Parathyroid adenoma (tissue), 2 donors: ENCODE measurements at regions not wholly inside any gene's neighbourhood (a gene's known extent, or its start where the extent isn't known, plus 50 kb on each side); places are given as distances from the start of the nearest gene placed in this dataset.

ENCODE experiments used
- H2AFZ ChIP-seq: fragments of 300-600 bp; sonication (generic); one replicate; pipeline ENCODE4 v1.7.0; 2017; ENCODE audit warnings: antibody characterized with exemption, mild to moderate bottlenecking
- H3K27ac ChIP-seq: fragments of 300-600 bp; sonication (generic); one replicate; pipeline ENCODE4 v1.7.0; 2017
- H3K27me3 ChIP-seq: fragments of 300-600 bp; sonication (generic); one replicate; pipeline ENCODE4 v1.7.0; 2017; ENCODE audit warnings: low read length; ENCODE audit not compliant: control insufficient read depth, insufficient read depth
- H3K36me3 ChIP-seq: fragments of 300-600 bp; sonication (generic); one replicate; pipeline ENCODE4 v1.7.0; 2017; ENCODE audit warnings: low read length; ENCODE audit not compliant: control insufficient read depth, insufficient read depth
- H3K4me1 ChIP-seq: fragments of 300-600 bp; sonication (generic); one replicate; pipeline ENCODE4 v1.7.0; 2017; ENCODE audit warnings: control low read depth
- H3K4me2 ChIP-seq: fragments of 300-600 bp; sonication (generic); one replicate; pipeline ENCODE4 v1.7.0; 2017; ENCODE audit warnings: low read length
- H3K4me3 ChIP-seq: fragments of 300-600 bp; sonication (generic); one replicate; pipeline ENCODE4 v1.7.0; 2017; ENCODE audit warnings: low read depth, low read length
- H3K79me2 ChIP-seq: fragments of 300-600 bp; sonication (generic); one replicate; pipeline ENCODE4 v1.7.0; 2017; ENCODE audit warnings: control low read depth
- H3K9ac ChIP-seq: fragments of 300-600 bp; sonication (generic); one replicate; pipeline ENCODE4 v1.7.0; 2017; ENCODE audit warnings: mild to moderate bottlenecking
- H3K9me3 ChIP-seq: fragments of 300-600 bp; sonication (generic); one replicate; pipeline ENCODE4 v1.7.0; 2017; ENCODE audit warnings: low read length; ENCODE audit not compliant: control insufficient read depth
- TF ChIP-seq, protein P1 (sequence below): fragments of 300-600 bp; sonication (generic); IDR thresholded peaks from one replicate; pipeline ENCODE4 v1.7.0; 2017; ENCODE audit warnings: antibody characterized with exemption, mild to moderate bottlenecking
- donor health status: primary hyperparathyroidism.

DNA sequence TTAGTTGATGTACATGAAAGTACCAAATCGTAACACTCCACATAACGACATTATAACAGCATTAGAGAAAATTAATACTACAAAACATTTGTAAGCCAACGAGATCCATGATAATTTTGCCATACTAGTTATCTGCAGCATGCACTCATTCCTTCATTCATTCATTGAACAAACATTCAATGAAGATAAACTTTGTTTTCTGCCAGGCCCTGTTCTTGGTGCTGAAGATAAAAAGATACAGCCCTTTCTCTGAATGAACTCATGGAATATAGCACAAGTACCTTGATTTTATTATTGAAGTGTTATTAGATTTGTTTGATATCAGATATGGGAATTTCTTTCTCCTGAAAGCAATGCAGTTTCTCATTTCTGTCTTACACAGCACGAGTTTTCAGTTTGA, 524.0 kb downstream of the TFAP2A start:
- no peak overlapping the region for H3K27ac ChIP-seq
- TF ChIP-seq, protein P1, sequence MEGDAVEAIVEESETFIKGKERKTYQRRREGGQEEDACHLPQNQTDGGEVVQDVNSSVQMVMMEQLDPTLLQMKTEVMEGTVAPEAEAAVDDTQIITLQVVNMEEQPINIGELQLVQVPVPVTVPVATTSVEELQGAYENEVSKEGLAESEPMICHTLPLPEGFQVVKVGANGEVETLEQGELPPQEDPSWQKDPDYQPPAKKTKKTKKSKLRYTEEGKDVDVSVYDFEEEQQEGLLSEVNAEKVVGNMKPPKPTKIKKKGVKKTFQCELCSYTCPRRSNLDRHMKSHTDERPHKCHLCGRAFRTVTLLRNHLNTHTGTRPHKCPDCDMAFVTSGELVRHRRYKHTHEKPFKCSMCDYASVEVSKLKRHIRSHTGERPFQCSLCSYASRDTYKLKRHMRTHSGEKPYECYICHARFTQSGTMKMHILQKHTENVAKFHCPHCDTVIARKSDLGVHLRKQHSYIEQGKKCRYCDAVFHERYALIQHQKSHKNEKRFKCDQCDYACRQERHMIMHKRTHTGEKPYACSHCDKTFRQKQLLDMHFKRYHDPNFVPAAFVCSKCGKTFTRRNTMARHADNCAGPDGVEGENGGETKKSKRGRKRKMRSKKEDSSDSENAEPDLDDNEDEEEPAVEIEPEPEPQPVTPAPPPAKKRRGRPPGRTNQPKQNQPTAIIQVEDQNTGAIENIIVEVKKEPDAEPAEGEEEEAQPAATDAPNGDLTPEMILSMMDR, result no peak
- no peak overlapping the region for H3K4me3 ChIP-seq
- H3K36me3 ChIP-seq, result no peaks in the 10 kb centered on the region
- H3K9ac ChIP-seq, result no peak overlapping the region
- no peak overlapping the region for H2AFZ ChIP-seq
- no peaks in the 10 kb centered on the region for H3K9me3 ChIP-seq
- H3K27me3 ChIP-seq, result no peaks in the 10 kb centered on the region
- H3K4me2 ChIP-seq, result no peak overlapping the region
- H3K79me2 ChIP-seq, result no peaks in the 10 kb centered on the region
- H3K4me1 ChIP-seq, result no peaks in the 10 kb centered on the region

- TF ChIP-seq, protein P1, result no peak
- H3K9ac ChIP-seq, result no peak overlapping the region
- H3K36me3 ChIP-seq, result no peaks in the 10 kb centered on the region
Measured at GRCh38 chr6:9890469-9890868, 524.4 kb downstream of the TFAP2A start.

DNA sequence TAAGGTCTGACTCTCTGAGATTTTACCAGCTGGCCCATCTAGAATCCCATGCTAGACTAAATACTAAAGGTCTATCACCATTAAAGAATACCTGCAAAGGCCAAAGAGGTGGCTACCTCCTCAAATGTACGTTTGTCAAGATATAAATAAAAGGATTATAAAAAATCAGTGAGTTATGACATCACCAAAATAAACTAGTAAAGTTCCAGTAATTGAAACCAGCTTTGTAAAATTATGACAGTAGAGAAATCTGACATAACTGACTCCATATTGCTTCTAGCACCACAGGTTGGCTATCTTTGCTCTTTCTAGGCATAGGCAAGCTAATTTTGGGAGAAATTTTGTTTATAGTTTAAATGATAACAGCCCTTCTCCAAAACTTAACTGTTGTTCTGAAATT, 536.3 kb downstream of the TFAP2A start:
- H3K79me2 ChIP-seq, result no peaks in the 10 kb centered on the region
- TF ChIP-seq, protein P1, result no peak
- H3K27me3 ChIP-seq, result no peaks in the 10 kb centered on the region
- H3K27ac ChIP-seq, result no peak overlapping the region
- no peak overlapping the region for H3K4me2 ChIP-seq
- H3K4me1 ChIP-seq, result no peaks in the 10 kb centered on the region
- no peaks in the 10 kb centered on the region for H3K9me3 ChIP-seq
- H3K4me3 ChIP-seq, result no peak overlapping the region
- H3K9ac ChIP-seq, result no peak overlapping the region
- H3K36me3 ChIP-seq, result no peaks in the 10 kb centered on the region
- H2AFZ ChIP-seq, result no peak overlapping the region

More at GRCh38 chr6:9890469-9890868, 524.4 kb downstream of the TFAP2A start:
- H3K27me3 ChIP-seq, result no peaks in the 10 kb centered on the region
- H3K4me3 ChIP-seq, result no peak overlapping the region
- no peaks in the 10 kb centered on the region for H3K4me1 ChIP-seq
- H3K9me3 ChIP-seq, result no peaks in the 10 kb centered on the region
- H3K27ac ChIP-seq, result no peak overlapping the region
- no peak overlapping the region for H2AFZ ChIP-seq
- H3K4me2 ChIP-seq, result no peak overlapping the region
- H3K79me2 ChIP-seq, result no peaks in the 10 kb centered on the region

GRCh38 chr6:9875605-9876353, 539.1 kb downstream of the TFAP2A start:
- no peaks in the 10 kb centered on the region for H3K79me2 ChIP-seq
- no peak overlapping the region for H3K4me3 ChIP-seq
- H3K27me3 ChIP-seq, result no peaks in the 10 kb centered on the region
- no peak overlapping the region for H3K27ac ChIP-seq
- H2AFZ ChIP-seq, result no peak overlapping the region
- no peak overlapping the region for H3K9ac ChIP-seq
- TF ChIP-seq, protein P1, result no peak
- no peaks in the 10 kb centered on the region for H3K4me1 ChIP-seq
- no peaks in the 10 kb centered on the region for H3K9me3 ChIP-seq
- no peaks in the 10 kb centered on the region for H3K36me3 ChIP-seq
- no peak overlapping the region for H3K4me2 ChIP-seq

DNA sequence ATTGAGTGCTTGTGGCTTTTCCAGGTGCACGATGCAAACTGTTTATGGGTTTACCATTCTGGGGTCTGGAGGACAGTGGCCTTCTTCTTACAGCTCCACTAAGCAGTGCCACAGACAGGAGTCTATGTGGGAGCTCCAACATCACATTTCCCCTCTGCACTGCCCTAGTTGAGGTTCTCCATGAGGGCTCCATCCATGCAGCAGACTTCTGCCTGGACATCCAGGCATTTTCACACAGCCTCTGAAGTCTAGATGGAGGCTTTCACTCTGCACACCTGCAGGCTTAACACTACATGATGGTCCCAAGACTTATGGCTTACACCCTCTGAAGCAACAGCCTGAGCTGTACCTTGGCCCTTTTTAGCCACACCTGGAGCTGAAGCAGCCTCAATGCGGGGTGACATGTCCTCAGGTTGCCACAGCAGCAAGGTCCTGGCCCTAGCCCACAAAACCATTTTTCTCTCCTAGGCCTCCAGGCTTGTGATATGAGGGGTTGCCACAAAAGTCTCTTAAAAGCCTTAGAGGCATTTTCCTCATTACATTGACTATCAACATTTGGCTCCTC, 552.2 kb downstream of the TFAP2A start:
- no peak overlapping the region for H3K27ac ChIP-seq
- H3K36me3 ChIP-seq, result no peaks in the 10 kb centered on the region
- H2AFZ ChIP-seq, result no peak overlapping the region
- no peaks in the 10 kb centered on the region for H3K27me3 ChIP-seq
- no peak overlapping the region for H3K4me3 ChIP-seq
- no peak overlapping the region for H3K9ac ChIP-seq
- no peaks in the 10 kb centered on the region for H3K79me2 ChIP-seq
- no peak overlapping the region for H3K4me2 ChIP-seq
- no peaks in the 10 kb centered on the region for H3K9me3 ChIP-seq
- no peaks in the 10 kb centered on the region for H3K4me1 ChIP-seq
- TF ChIP-seq, protein P1, result no peak
